ENCODE measurements at regions not wholly inside any gene's neighbourhood (a gene's known extent, or its start where the extent isn't known, plus 50 kb on each side); places are given as distances from the start of the nearest gene placed in this dataset.

- no peak for TF ChIP-seq CTCF (IDR thresholded peaks at IDR 0.05; ENCODE audit: insufficient read depth, low read length, poor library complexity, severe bottlenecking)
- H3K36me3 ChIP-seq (ENCODE audit: control insufficient read depth, insufficient read depth, low read length), result no peaks in the 10 kb centered on the region
- no peak for DNase-seq (ENCODE audit: extremely low read depth, insufficient read length)
- H3K4me3 ChIP-seq (replicated peaks; ENCODE audit: low read depth, low read length), result no peak overlapping the region
- H3K27me3 ChIP-seq (replicated peaks; ENCODE audit: control insufficient read depth, insufficient read depth, low read length), result no peaks in the 10 kb centered on the region
These were observed 657.0 kb upstream of the SYT4 start for GRCh38 chr18:43934322-43934721.

- no peak for DNase-seq (ENCODE audit: extremely low read depth, insufficient read length)
- H3K4me3 ChIP-seq (replicated peaks; ENCODE audit: low read depth, low read length), result no peak overlapping the region
- TF ChIP-seq CTCF (IDR thresholded peaks at IDR 0.05; ENCODE audit: insufficient read depth, low read length, poor library complexity, severe bottlenecking), result no peak
- H3K36me3 ChIP-seq (ENCODE audit: control insufficient read depth, insufficient read depth, low read length), result no peaks in the 10 kb centered on the region
- no peaks in the 10 kb centered on the region for H3K27me3 ChIP-seq (replicated peaks; ENCODE audit: control insufficient read depth, insufficient read depth, low read length)
These were observed 657.6 kb upstream of the SYT4 start for GRCh38 chr18:43934781-43935471.

- H3K36me3 ChIP-seq (ENCODE audit: control insufficient read depth, insufficient read depth, low read length), result no peaks in the 10 kb centered on the region
- DNase-seq (ENCODE audit: extremely low read depth, insufficient read length), result no peak
- H3K4me3 ChIP-seq (replicated peaks; ENCODE audit: low read depth, low read length), result no peak overlapping the region
- no peaks in the 10 kb centered on the region for H3K27me3 ChIP-seq (replicated peaks; ENCODE audit: control insufficient read depth, insufficient read depth, low read length)
- TF ChIP-seq CTCF (IDR thresholded peaks at IDR 0.05; ENCODE audit: insufficient read depth, low read length, poor library complexity, severe bottlenecking), result no peak
These were observed 658.9 kb upstream of the SYT4 start for GRCh38 chr18:43936176-43936575.

GRCh38 chr18:43949291-43949690, 672.0 kb upstream of the SYT4 start:
- Histone ChIP-seq H3K36me3 (ENCODE audit: control insufficient read depth, insufficient read depth, low read length) (no peaks in the 10 kb centered on the region), H3K4me3 (replicated peaks; ENCODE audit: low read depth, low read length) (no peak overlapping the region), H3K27me3 (replicated peaks; ENCODE audit: control insufficient read depth, insufficient read depth, low read length) (no peaks in the 10 kb centered on the region)
- no peak for TF ChIP-seq CTCF (IDR thresholded peaks at IDR 0.05; ENCODE audit: insufficient read depth, low read length, poor library complexity, severe bottlenecking)
- DNase-seq (ENCODE audit: extremely low read depth, insufficient read length), result no peak

- no peaks in the 10 kb centered on the region for H3K36me3 ChIP-seq (ENCODE audit: control insufficient read depth, insufficient read depth, low read length)
- no peaks in the 10 kb centered on the region for H3K27me3 ChIP-seq (replicated peaks; ENCODE audit: control insufficient read depth, insufficient read depth, low read length)
- TF ChIP-seq CTCF (IDR thresholded peaks at IDR 0.05; ENCODE audit: insufficient read depth, low read length, poor library complexity, severe bottlenecking), result no peak
- no peak overlapping the region for H3K4me3 ChIP-seq (replicated peaks; ENCODE audit: low read depth, low read length)
- no peak for DNase-seq (ENCODE audit: extremely low read depth, insufficient read length)
These were observed 672.8 kb upstream of the SYT4 start for GRCh38 chr18:43950062-43950461.

GRCh38 chr18:43952398-43952797, 675.1 kb upstream of the SYT4 start:
- Histone ChIP-seq H3K4me3 (replicated peaks; ENCODE audit: low read depth, low read length) (no peak overlapping the region), H3K27me3 (replicated peaks; ENCODE audit: control insufficient read depth, insufficient read depth, low read length) (no peaks in the 10 kb centered on the region), H3K36me3 (ENCODE audit: control insufficient read depth, insufficient read depth, low read length) (no peaks in the 10 kb centered on the region)
- no peak for TF ChIP-seq CTCF (IDR thresholded peaks at IDR 0.05; ENCODE audit: insufficient read depth, low read length, poor library complexity, severe bottlenecking)
- no peak for DNase-seq (ENCODE audit: extremely low read depth, insufficient read length)

Data from GM06990 (cell line).